ENCODE measurements at regions not wholly inside any gene's neighbourhood (a gene's known extent, or its start where the extent isn't known, plus 50 kb on each side); places are given as distances from the start of the nearest gene placed in this dataset.

DNA sequence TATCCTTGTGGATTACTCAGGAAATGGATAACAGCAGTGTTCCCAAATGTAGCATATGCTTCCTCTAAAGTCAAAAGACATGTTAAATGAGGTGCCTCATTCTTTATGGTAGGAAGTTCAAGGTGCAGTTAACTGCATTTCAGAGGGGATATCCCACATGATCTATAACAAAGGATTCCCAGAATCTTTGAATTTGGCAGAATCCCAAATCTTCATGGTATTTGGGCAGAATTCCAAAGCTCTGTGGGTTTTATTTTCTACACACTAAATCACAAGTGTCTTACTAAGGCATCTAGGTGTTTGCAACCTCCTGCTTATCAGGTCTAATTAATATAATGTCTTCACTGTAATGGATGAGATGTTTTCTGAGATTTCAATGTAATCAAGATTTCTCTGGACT, 364.3 kb upstream of the MAN1A1 start:
- no peaks in the 10 kb centered on the region; the same call in 1 of the 2 replicates for H3K4me1 ChIP-seq (ENCODE audit: insufficient read depth, low read length)
- H3K4ac ChIP-seq (ENCODE audit: low read depth, low read length), result no peak overlapping the region
- no peaks in the 10 kb centered on the region for H3K79me2 ChIP-seq (ENCODE audit: insufficient read depth, low read length)
- H3K79me1 ChIP-seq (ENCODE audit: insufficient read depth, low read depth, low read length, poor library complexity, severe bottlenecking), result no peaks in the 10 kb centered on the region
- no peak overlapping the region for H3K4me2 ChIP-seq (ENCODE audit: insufficient read depth, insufficient read length, low read length)
- H3K56ac ChIP-seq (ENCODE audit: insufficient read length, low read depth, low read length), result no peak overlapping the region
- TF ChIP-seq, protein P1, sequence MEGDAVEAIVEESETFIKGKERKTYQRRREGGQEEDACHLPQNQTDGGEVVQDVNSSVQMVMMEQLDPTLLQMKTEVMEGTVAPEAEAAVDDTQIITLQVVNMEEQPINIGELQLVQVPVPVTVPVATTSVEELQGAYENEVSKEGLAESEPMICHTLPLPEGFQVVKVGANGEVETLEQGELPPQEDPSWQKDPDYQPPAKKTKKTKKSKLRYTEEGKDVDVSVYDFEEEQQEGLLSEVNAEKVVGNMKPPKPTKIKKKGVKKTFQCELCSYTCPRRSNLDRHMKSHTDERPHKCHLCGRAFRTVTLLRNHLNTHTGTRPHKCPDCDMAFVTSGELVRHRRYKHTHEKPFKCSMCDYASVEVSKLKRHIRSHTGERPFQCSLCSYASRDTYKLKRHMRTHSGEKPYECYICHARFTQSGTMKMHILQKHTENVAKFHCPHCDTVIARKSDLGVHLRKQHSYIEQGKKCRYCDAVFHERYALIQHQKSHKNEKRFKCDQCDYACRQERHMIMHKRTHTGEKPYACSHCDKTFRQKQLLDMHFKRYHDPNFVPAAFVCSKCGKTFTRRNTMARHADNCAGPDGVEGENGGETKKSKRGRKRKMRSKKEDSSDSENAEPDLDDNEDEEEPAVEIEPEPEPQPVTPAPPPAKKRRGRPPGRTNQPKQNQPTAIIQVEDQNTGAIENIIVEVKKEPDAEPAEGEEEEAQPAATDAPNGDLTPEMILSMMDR (conservative IDR thresholded peaks at IDR 0.05), result no peak
- no peaks in the 10 kb centered on the region for H3K23me2 ChIP-seq (ENCODE audit: insufficient read length, low read depth, low read length, poor library complexity, severe bottlenecking)
- H3K9me3 Mint-ChIP-seq, result no peaks in the 10 kb centered on the region
- DNase-seq, result no peak
- no peak overlapping the region for H2BK12ac ChIP-seq (ENCODE audit: insufficient read length, low read depth, low read length)
- peaks cover 8 to 12% of the 10 kb centered on the region in 2 experiments for H3K4me1 Mint-ChIP-seq
- H3K4me3 Mint-ChIP-seq, result no peak overlapping the region
- no peak overlapping the region for H3K27ac Mint-ChIP-seq
- H4K20me1 ChIP-seq (ENCODE audit: control insufficient read depth, insufficient read depth, insufficient read length), result no peaks in the 10 kb centered on the region
- no peaks in the 10 kb centered on the region for H3K36me3 Mint-ChIP-seq (ENCODE audit: insufficient read depth in 1 of 3, low read depth in 3 of 3)
- H3K9me3 ChIP-seq (ENCODE audit: control insufficient read depth, low read depth, low read length), result no peaks in the 10 kb centered on the region
- H3K27me3 ChIP-seq (ENCODE audit: insufficient read depth, low read length), result no peaks in the 10 kb centered on the region
- no peak overlapping the region for H3K18ac ChIP-seq (ENCODE audit: insufficient read length, low read depth, low read length)
- H2AK5ac ChIP-seq (ENCODE audit: insufficient read length, low read length), result no peak overlapping the region
- H3K27me3 Mint-ChIP-seq (ENCODE audit: low read depth), result no peaks in the 10 kb centered on the region
- no peak overlapping the region for H3K9ac ChIP-seq (ENCODE audit: extremely low read depth, insufficient read length, low read length)
- no peak overlapping the region for H4K8ac ChIP-seq (replicated peaks; ENCODE audit: insufficient read length, low read depth, low read length)
- H4K5ac ChIP-seq (ENCODE audit: insufficient read length, low read depth, low read length), result no peak overlapping the region
- no peak overlapping the region for H4K91ac ChIP-seq (ENCODE audit: insufficient read length, low read depth, low read length)
- H2BK5ac ChIP-seq (ENCODE audit: insufficient read length, low read length), result no peak overlapping the region
- H3K27ac ChIP-seq (ENCODE audit: insufficient read length, low read depth, low read length), result no peak overlapping the region
- no peak overlapping the region for H2AFZ ChIP-seq (ENCODE audit: low read length)
- no peak overlapping the region for H2BK120ac ChIP-seq (ENCODE audit: low read depth, low read length, poor library complexity, severe bottlenecking)
- no peak overlapping the region for H3T11ph ChIP-seq (ENCODE audit: low read length)
- no peak overlapping the region for H2BK20ac ChIP-seq (ENCODE audit: low read depth, low read length, poor library complexity, severe bottlenecking)
- no peak overlapping the region for H3K14ac ChIP-seq (ENCODE audit: insufficient read depth, low read length)
- no peak overlapping the region for H2BK15ac ChIP-seq (ENCODE audit: low read depth, low read length)
- H3K23ac ChIP-seq (ENCODE audit: insufficient read length, low read depth, low read length), result no peak overlapping the region

Measured in H9 (cell line).